ENCODE measurements at regions not wholly inside any gene's neighbourhood (a gene's known extent, or its start where the extent isn't known, plus 50 kb on each side); places are given as distances from the start of the nearest gene placed in this dataset.

DNA sequence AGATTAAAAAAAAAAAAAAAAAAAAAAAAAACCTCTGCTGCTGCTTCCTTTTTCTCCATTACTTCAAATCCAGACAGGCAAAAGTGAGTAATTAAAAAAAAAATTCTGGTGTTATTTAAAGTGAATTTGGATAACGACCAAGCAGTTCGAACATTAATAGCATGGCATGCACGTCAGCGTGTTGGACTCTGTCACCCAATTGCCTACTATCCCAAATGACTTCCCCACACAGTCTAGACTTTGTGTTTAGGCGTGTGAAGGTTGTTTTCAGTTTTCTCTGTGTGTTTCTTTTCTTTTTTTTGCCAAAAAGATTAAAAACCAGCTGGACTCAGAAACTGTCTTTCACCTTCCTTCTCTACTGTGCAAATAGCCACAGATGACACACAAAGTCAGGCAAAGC is 321.4 kb downstream of the MSX2 start:
- TF ChIP-seq CSDC2 (CRISPR knock-in tag; IDR thresholded peaks at IDR 0.05) (no peak), RARB (CRISPR knock-in tag; IDR thresholded peaks at IDR 0.05) (no peak)
